Ovary (tissue), 7 donors: ENCODE measurements at regions not wholly inside any gene's neighbourhood (a gene's known extent, or its start where the extent isn't known, plus 50 kb on each side); places are given as distances from the start of the nearest gene placed in this dataset.

Experiments used
- DNase-seq, 5 donors: peaks; one replicate each; pipeline ENCODE4 v3.0.0-alpha.2; 2019 to 2020
- H3K27ac ChIP-seq, 2 donors: fragments of 200-600 bp; one replicate each; pipeline versions ENCODE4 v1.5.1 to v1.8.0; 2019 to 2022
- H3K27me3 ChIP-seq: fragments of 200-600 bp; one replicate; pipeline ENCODE4 v1.8.0; 2022
- H3K36me3 ChIP-seq: fragments of 200-600 bp; sonication (generic); one replicate; pipeline ENCODE4 v1.5.1; 2019
- H3K4me1 ChIP-seq: one replicate; pipeline ENCODE4 v1.8.1; 2013; ENCODE audit warnings: mild to moderate bottlenecking, moderate library complexity; ENCODE audit not compliant: insufficient read depth
- H3K4me3 ChIP-seq: fragments of 200-600 bp; sonication (generic); one replicate; pipeline ENCODE4 v1.5.1; 2017
- H3K9me3 ChIP-seq, 2 donors: fragments of 200-600 bp in 1 of 2; sonication (generic) in 1 of 2; one replicate each; pipeline versions ENCODE4 v1.5.1 to v1.8.1; 2013 to 2019; ENCODE audit warnings: mild to moderate bottlenecking in 1 of 2, moderate library complexity in 1 of 2
- CTCF ChIP-seq, 3 donors: fragments of 450-650 bp in 2 of 3; fragments of 200-600 bp in 1 of 3; IDR thresholded peaks; one replicate each; pipeline versions ENCODE4 v1.5.1 to v1.8.0; 2016 to 2022; ENCODE audit warnings: antibody characterized with exemption in 3 of 3, mild to moderate bottlenecking in 1 of 3
- EP300 ChIP-seq: sonication (generic); formaldehyde crosslinking; IDR thresholded peaks from one replicate; pipeline ENCODE4 v1.6.1; 2017; ENCODE audit warnings: antibody characterized with exemption
- POLR2A ChIP-seq: fragments of 450-650 bp; IDR thresholded peaks from one replicate; pipeline ENCODE4 v1.6.1; 2017; ENCODE audit warnings: antibody characterized with exemption, mild to moderate bottlenecking, moderate library complexity
- WGBS, 3 donors: extraction: QIAGEN DNeasy Blood & Tissue Kit in 1 of 3; methylation state at CpG; one replicate each; pipeline versions ENCODE4 v1.1.5 to v1.1.7; 2013 to 2017; 5-methylcytosine and 5-hydroxymethylcytosine counted together
- intact Hi-C, 4 donors: fragments of 100-400 bp; cut with DNase I; formaldehyde crosslinking; loops; one replicate each; pipeline versions ENCODE4 v1.11.0 to v1.15.1; 2022 to 2023
- donor health status: DM: no; HTN: no; CAD: no; lungs with moderate emphysema.
- donor health status: DM: no; HTN: no; CAD: no.
- donor health status: Bipolar disorder and iron deficiency.
- donor health status: DM: no; HTN: no; CAD: no.
- donor health status: DM: yes; HTN: yes; CAD: no.

GRCh38 chr20:22916021-22916842 lies 118.9 kb upstream of the SSTR4 start:
- TF ChIP-seq EP300, result no peak
- Histone ChIP-seq H3K27me3 (no peaks in the 10 kb centered on the region), H3K4me1 (no peaks in the 10 kb centered on the region), H3K27ac (no peak overlapping the region), H3K36me3 (no peaks in the 10 kb centered on the region), H3K4me3 (no peak overlapping the region), H3K9me3 (no peaks in the 10 kb centered on the region)
- no peak for DNase-seq
- intact Hi-C loops, result no loop called here
- 93% methylated on average over 12 of the region's 12 CpGs for WGBS, 3 donors

- Histone ChIP-seq H3K36me3 (no peaks in the 10 kb centered on the region), H3K27me3 (no peaks in the 10 kb centered on the region), H3K9me3 (no peaks in the 10 kb centered on the region), H3K27ac (no peak overlapping the region), H3K4me3 (no peak overlapping the region), H3K4me1 (no peaks in the 10 kb centered on the region)
- intact Hi-C loops, result no loop called here
- no peak for TF ChIP-seq POLR2A
- no peak for TF ChIP-seq EP300
- no peak for TF ChIP-seq CTCF (IDR thresholded peaks at IDR 0.05)
- DNase-seq, result no peak
Measured at GRCh38 chr20:22918286-22918983, 116.7 kb upstream of the SSTR4 start.

- no peak for DNase-seq
- 63 to 74% (median 70%) methylated on average over 5 of the region's 5 CpGs for WGBS, 3 donors
- Histone ChIP-seq H3K4me1 (peaks cover 1% of the 10 kb centered on the region), H3K27me3 (no peaks in the 10 kb centered on the region), H3K27ac (no peak overlapping the region), H3K9me3 (no peaks in the 10 kb centered on the region), H3K36me3 (no peaks in the 10 kb centered on the region), H3K4me3 (no peak overlapping the region)
- intact Hi-C loops, result no loop called here
- TF ChIP-seq POLR2A (no peak), EP300 (no peak), CTCF (IDR thresholded peaks at IDR 0.05) (no peak)
Measured at GRCh38 chr20:22920898-22921297, 114.2 kb upstream of the SSTR4 start.

- Histone ChIP-seq H3K27me3 (no peaks in the 10 kb centered on the region), H3K4me1 (peaks cover 1% of the 10 kb centered on the region), H3K4me3 (no peak overlapping the region), H3K27ac (no peak overlapping the region), H3K36me3 (no peaks in the 10 kb centered on the region), H3K9me3 (no peaks in the 10 kb centered on the region)
- TF ChIP-seq EP300 (no peak), CTCF (IDR thresholded peaks at IDR 0.05) (no peak), POLR2A (no peak)
- DNase-seq, result no peak
- intact Hi-C loops, result no loop called here
- 40 to 68% (median 43%) methylated on average over 7 of the region's 7 CpGs for WGBS, 3 donors
Measured at GRCh38 chr20:22921595-22922421, 113.3 kb upstream of the SSTR4 start.
